Neural crest cell (in vitro differentiated cells): ENCODE measurements at regions not wholly inside any gene's neighbourhood (a gene's known extent, or its start where the extent isn't known, plus 50 kb on each side); places are given as distances from the start of the nearest gene placed in this dataset.
"Not testable (repeated sequence)": the region's sequence is repeated elsewhere in the genome, so short reads cannot be mapped to it uniquely, and the experiment has no call there.

Experiments
- DNase-seq: peaks from one replicate; pipeline ENCODE4 v3.0.0; 2021; ENCODE audit warnings: low read depth, mixed read lengths, low spot score
- H3K27ac Mint-ChIP-seq: one replicate; pipeline ENCODE4 v1.8.0; 2021; ENCODE audit warnings: mild to moderate bottlenecking, mixed read lengths; ENCODE audit not compliant: unreplicated experiment
- H3K27me3 Mint-ChIP-seq: 2 replicates; pipeline ENCODE4 v1.8.0; 2021; ENCODE audit warnings: low read depth, mild to moderate bottlenecking, mixed read lengths
- H3K36me3 Mint-ChIP-seq: 2 replicates; pipeline ENCODE4 v1.8.0; 2021; ENCODE audit warnings: low read depth, mild to moderate bottlenecking, mixed read lengths
- H3K4me1 Mint-ChIP-seq: 2 replicates; pipeline ENCODE4 v1.8.0; 2021; ENCODE audit warnings: mixed read lengths
- H3K4me3 Mint-ChIP-seq: one replicate; pipeline ENCODE4 v1.8.0; 2021; ENCODE audit warnings: mild to moderate bottlenecking, mixed read lengths
- H3K9me3 Mint-ChIP-seq: 2 replicates; pipeline ENCODE4 v1.8.0; 2021; ENCODE audit warnings: mixed read lengths
- CTCF ChIP-seq: fragments of 200-600 bp; sonication (generic); conservative IDR thresholded peaks from 2 replicates; pipeline ENCODE4 v1.5.0; 2021; ENCODE audit warnings: antibody characterized with exemption, mild to moderate bottlenecking

- H3K9me3 Mint-ChIP-seq = peaks cover 3% of the 10 kb centered on the region
- H3K27ac Mint-ChIP-seq = no peak overlapping the region
- no peaks in the 10 kb centered on the region for H3K27me3 Mint-ChIP-seq
- H3K36me3 Mint-ChIP-seq = no peaks in the 10 kb centered on the region
- peaks cover 4% of the 10 kb centered on the region for H3K4me1 Mint-ChIP-seq
- TF ChIP-seq CTCF = no peak
- no peak for DNase-seq
- H3K4me3 Mint-ChIP-seq = no peak overlapping the region
Observed at GRCh38 chr4:179692222-179692621, 2250.0 kb upstream of the AGA start.

GRCh38 chr4:179695175-179695574, 2252.9 kb upstream of the AGA start:
- Mint-ChIP-seq H3K27me3 (no peaks in the 10 kb centered on the region), H3K27ac (no peak overlapping the region), H3K9me3 (peaks cover 3% of the 10 kb centered on the region), H3K4me3 (no peak overlapping the region), H3K4me1 (peaks cover 4% of the 10 kb centered on the region), H3K36me3 (no peaks in the 10 kb centered on the region)
- no peak for DNase-seq
- no peak for TF ChIP-seq CTCF

GRCh38 chr4:179698321-179698720, 2256.1 kb upstream of the AGA start:
- Mint-ChIP-seq H3K27ac (no peak overlapping the region), H3K9me3 (peaks cover 6% of the 10 kb centered on the region), H3K4me1 (no peaks in the 10 kb centered on the region), H3K36me3 (no peaks in the 10 kb centered on the region), H3K4me3 (no peak overlapping the region), H3K27me3 (no peaks in the 10 kb centered on the region)
- no peak for DNase-seq
- no peak for TF ChIP-seq CTCF

GRCh38 chr4:179709961-179710624, 2267.9 kb upstream of the AGA start:
- DNase-seq = no peak
- no peaks in the 10 kb centered on the region for H3K9me3 Mint-ChIP-seq

GRCh38 chr4:179719766-179720450, 2277.7 kb upstream of the AGA start:
- H3K27me3 Mint-ChIP-seq = no peaks in the 10 kb centered on the region
- H3K4me1 Mint-ChIP-seq = no peaks in the 10 kb centered on the region
- no peak for DNase-seq
- TF ChIP-seq CTCF = no peak
- H3K9me3 Mint-ChIP-seq = no peaks in the 10 kb centered on the region
- no peaks in the 10 kb centered on the region for H3K36me3 Mint-ChIP-seq
- H3K27ac Mint-ChIP-seq = no peak overlapping the region
- H3K4me3 Mint-ChIP-seq = no peak overlapping the region

More at GRCh38 chr4:179709961-179710624, 2267.9 kb upstream of the AGA start:
- Mint-ChIP-seq H3K27me3 (no peaks in the 10 kb centered on the region), H3K36me3 (no peaks in the 10 kb centered on the region), H3K4me1 (no peaks in the 10 kb centered on the region), H3K27ac (no peak overlapping the region), H3K4me3 (no peak overlapping the region)
- no peak for TF ChIP-seq CTCF

- H3K27ac Mint-ChIP-seq, H3K4me1 Mint-ChIP-seq, H3K36me3 Mint-ChIP-seq, H3K4me3 Mint-ChIP-seq, H3K27me3 Mint-ChIP-seq, H3K9me3 Mint-ChIP-seq, DNase-seq: not testable (repeated sequence)
Observed at GRCh38 chr4:179726491-179726890, 2284.3 kb upstream of the AGA start.
